GM18499 (cell line): ENCODE measurements at regions not wholly inside any gene's neighbourhood (a gene's known extent, or its start where the extent isn't known, plus 50 kb on each side); places are given as distances from the start of the nearest gene placed in this dataset.
"Not testable (repeated sequence)": the region's sequence is repeated elsewhere in the genome, so short reads cannot be mapped to it uniquely, and the experiment has no call there.

ENCODE experiments used
- ATAC-seq: cut with Tn5 transposase; IDR thresholded peaks from one replicate; pipeline ENCODE4 v1.9.1; 2021; ENCODE audit warnings: moderate number of reproducible peaks; ENCODE audit not compliant: insufficient read depth, unreplicated experiment

DNA sequence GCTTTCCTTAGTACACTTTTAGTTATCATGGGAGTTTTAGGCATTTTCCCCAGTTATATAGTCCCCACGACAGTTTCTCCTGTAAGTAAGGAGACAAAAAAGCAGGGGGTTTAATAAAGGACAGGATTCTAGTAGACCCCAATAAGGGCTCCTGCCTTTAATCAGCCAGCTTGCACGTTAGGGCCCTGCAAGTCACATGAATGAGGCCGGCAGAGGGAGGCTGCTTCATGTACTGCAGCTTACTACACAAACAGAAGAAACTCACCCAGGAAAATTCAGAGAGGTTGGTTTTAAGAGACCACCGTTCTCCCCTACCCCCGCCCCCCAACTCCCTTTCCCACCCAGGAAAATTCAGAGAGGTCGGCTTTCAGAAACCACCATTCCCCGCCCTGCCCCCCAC, 229.7 kb upstream of the MOCS1 start:
- no peak for ATAC-seq

DNA sequence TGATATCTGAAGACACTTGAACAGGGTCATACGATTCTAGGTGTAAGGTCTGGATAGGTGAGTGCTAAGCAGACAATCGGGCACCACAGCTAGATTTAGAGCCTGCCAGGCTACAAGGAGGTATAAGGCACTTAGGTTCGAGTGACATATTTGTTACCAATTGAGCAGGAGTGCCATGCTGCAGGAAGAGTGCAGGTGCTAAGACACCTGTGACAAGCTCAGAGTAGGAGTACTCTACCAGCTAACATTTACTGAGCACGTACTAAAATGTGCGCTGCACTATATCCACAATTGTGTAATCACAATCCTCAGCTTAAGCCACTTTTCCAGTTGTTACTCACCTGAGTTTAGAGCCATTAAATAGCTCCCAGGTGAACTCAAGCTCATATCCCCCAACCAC, 227.8 kb upstream of the MOCS1 start:
- no peak for ATAC-seq

DNA sequence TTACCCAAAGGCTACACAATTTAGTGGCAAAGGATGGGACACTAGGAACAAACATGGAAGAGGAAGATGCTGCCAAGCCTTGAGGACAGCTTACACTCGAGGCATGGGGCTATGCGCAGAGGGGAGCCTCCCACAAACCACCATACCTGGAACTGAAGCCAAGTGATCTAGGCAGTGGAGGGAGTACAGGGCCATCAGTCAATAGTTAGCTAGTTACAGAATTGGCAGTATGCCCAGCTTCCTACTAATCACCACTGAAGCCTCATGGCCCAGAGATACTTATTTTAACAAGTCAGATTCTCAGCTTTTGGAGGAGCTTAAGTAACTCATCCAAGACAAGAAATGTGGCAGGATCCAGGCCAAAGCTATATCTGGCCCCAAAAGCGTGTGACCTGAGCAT, 226.6 kb upstream of the MOCS1 start:
- ATAC-seq: no peak

DNA sequence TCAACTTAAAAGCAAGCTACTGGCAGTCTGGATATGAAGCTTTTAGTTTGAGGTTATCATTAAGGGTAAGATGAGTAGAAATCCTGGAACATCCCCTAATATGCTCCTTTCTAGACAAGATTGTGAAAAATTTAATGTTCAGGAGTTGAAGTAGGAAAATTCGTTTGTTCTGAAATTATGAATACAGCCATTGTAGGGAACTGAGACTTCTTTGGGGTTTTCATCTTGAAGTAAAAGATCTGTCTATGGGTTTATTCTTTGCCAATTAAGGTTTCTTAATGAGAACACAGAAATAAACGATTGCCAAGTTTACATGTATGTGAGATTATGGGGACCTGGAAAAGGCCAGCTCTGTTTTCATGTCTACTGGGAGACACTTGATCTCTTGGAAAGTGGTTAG, 225.6 kb upstream of the MOCS1 start:
- no peak for ATAC-seq

DNA sequence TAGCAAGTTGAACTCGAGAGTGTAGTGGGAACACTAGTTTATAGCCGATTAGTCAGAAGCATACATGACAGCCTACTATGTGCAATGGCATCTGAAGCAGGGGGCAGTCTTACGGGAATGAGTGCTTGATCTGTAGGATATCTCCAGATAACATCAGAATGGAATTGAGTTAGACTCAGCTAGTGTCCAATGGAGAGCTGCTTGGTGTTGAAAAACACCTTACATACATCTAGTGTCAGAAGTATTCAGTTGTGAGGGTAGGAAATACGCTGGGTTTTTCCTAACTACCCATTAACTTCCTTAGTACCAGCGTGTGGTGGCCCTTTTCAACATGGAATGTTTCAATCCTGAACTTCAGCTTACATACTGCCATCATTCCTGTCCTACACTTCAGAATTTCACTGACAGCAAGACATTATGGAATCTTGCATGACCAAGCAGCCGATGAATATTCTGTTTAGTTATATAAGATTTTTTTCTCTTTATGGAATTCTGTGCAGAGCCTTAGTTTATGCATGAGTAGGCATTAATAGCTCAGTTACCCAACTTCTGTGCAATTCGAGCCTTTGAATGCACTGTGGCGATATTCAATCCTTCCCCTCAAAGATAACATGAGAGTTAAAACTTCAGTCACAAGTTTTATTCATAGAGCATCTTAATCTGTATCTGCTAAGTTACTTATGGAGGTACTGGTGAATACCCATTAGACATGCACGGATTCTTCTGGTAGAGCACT, 218.6 kb upstream of the MOCS1 start:
- ATAC-seq: no peak

DNA sequence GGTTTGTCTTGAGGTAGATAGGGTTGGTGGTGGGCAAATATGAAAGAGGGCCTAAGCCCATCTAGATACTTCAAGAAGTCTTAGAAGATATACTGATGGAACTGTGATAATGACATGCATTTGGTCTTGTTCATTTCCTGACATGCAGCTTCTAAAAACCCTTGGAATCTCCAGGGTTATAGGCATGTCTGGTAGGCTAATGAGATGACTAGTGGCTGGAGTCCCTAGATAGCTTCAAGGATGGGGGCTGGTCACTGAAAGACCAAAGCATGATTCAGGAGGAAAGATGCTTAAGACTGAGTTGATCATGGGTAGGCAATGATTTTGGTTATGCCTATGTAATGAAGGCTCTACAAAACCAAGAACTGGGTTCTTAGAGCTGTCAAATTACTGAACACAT, 217.9 kb upstream of the MOCS1 start:
- ATAC-seq: no peak

DNA sequence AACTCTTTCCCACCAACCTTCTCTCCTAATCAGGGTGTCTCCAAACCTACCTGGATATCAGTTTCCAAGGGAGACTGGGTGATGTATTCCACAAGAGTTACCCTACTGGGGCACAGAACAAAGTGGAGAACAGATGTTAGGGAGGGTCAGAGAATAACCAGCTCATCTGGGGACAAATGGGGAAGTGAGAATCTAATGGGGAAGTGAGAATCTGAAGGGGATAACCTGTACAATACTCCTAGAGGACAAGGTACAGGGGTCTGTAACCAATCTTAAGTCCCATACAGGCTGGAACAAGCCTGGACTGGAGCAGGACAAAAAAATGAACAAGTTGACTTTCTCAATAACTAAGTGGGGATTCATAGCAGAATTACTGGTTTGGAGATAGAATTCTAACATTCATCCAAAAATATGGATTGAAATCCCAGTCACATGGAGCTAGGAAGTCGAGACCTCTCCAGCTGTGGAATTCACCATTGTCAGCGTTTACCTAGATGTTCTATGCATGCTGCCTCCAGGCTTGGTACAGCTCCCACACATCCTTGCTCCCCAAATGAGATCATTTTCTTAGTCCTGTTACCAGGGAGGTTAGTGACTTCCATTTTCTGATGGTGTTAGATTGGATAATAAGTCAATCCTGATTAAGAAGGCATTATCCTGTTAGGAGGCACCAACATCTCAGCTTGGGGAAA, 214.8 kb upstream of the MOCS1 start:
- ATAC-seq: peak; percentile 97

DNA sequence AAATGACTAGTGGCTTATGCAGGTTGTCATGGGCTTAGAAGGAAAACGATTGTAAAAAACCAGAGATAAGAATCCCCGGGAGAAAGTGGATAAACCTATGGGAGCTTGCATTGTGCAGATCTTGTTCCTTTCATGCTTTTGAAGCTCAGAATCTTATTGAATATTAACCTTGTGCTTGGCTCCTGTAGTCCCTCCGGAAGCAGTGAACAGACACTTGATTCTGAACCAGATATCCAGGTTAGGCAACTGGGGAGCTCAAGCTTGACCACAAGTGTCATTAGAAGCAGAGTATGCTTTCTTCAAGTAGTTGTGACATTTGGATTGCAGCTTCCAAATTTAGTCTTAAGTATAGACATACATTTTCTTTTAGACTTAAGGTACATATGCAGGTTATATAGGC, 212.6 kb upstream of the MOCS1 start:
- no peak for ATAC-seq

DNA sequence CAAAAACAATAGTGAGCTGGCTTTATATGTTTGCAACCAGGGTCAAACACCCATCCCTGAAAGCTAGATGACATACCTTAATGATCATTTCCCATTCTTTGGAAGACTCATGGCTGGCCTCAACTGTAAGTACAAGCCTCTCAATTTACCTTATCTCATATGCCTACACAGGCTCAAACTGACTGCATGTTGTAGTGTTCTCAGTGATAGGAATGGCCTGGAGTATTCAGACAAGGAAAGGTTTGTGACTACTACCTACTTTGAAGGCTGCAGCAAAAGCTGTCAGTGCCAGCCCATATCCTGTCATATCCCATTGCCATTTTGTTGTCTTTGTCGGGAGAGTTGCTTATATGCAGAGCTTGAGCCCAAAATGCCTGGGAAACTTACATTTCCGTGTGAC, 205.2 kb upstream of the MOCS1 start:
- no peak for ATAC-seq

DNA sequence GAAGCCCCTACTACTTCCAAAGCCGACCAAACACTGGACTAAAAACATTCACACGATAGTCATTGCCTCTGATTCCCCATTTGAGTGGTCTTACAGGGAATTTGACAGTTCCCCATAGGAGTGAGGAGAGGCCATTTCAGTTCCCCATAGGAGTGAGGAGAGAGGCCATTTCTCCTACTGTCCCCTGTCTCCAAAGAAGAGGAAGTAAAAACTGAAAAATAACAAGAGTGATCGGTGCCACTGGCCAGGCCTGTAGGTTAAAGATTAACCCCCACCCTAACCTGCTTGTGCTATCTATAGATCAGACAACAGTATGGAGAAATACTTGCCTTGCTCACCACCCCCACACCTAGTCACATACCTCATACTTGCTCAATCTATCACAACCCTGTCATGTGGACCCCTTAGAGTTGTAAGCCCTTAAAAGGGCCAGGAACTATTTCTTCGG, 204.0 kb upstream of the MOCS1 start:
- ATAC-seq: no peak

DNA sequence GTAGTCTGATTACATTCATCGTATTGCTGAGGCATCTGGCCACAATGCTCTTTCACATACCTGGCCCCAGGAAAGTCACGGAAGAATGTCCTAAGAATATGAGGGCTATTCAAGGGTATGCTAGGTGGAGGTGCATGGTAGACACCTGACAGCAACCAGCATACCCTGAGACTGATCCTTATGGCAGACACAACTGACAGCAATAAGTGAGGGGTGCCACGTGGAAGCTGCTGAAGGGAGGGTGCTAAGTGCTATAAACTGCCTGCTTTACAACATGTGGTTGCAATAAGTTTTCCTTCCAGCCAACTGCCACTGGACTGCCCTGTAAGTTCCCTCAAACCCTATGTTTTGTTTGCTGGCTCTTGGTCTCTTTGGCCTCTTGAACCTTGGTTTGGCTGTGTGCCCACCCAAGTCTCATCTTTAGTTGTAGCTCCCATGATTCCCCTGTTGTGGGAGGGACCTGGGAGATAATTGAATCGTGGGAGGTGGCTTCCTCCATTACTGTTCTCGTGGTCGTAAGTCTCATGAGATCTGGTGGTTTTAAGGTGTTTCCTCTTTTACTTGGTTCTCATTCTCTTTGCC, 201.3 kb upstream of the MOCS1 start:
- ATAC-seq: no peak

DNA sequence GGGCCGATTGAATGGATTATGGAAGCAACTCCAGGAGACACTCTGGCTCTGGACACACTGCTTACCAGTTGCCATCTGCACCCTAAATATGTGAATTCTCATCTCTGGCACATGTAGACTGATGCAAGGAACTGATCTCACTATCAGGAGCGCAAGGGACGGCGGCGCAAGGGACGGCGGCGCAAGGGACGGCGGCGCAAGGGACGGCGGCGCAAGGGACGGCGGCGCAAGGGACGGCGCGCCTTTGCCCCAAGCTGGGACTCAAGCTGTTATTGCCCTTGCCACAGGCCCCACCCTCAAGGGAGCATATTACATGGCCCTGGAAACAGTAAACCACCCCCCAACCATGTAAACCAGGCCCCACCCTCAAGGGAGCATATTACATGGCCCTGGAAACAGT, 199.7 kb upstream of the MOCS1 start:
- ATAC-seq: not testable (repeated sequence)

DNA sequence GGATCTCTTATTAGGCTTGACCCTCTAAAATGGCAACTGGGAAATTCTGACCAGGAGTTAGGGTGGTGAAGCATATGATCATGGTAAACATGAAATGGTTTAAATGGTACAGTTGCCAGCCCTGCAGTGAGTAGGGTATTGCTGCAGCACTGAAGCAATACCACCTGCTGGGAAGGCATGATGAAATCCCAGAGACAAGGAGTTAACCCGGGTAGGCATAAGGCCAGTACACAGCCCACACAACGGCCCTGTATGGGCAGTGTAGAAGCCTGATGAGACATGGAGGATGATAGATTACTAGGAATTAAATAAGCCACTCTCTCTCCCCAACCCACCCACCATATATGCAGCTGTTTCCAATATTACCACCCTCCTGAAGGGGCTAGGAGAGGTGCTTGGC, 197.4 kb upstream of the MOCS1 start:
- no peak for ATAC-seq

DNA sequence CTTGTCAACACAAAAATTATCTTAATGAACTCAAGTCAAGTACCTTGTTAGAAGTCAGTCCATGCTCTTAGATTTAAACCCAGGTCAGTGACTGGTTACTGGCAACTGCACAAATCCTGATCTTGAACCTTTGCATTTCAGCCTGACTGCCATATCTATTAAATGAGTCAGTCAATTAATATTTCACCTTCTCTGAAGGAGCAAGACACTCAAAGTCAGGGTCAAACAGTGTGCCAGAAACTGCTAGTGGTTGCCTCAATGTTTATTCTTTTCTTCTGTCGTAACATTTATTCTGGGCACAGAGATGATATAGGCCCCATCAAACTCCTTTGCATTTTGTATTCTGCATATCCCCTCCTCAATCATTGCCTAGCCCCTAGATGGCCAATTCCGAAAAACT, 193.9 kb upstream of the MOCS1 start:
- no peak for ATAC-seq

DNA sequence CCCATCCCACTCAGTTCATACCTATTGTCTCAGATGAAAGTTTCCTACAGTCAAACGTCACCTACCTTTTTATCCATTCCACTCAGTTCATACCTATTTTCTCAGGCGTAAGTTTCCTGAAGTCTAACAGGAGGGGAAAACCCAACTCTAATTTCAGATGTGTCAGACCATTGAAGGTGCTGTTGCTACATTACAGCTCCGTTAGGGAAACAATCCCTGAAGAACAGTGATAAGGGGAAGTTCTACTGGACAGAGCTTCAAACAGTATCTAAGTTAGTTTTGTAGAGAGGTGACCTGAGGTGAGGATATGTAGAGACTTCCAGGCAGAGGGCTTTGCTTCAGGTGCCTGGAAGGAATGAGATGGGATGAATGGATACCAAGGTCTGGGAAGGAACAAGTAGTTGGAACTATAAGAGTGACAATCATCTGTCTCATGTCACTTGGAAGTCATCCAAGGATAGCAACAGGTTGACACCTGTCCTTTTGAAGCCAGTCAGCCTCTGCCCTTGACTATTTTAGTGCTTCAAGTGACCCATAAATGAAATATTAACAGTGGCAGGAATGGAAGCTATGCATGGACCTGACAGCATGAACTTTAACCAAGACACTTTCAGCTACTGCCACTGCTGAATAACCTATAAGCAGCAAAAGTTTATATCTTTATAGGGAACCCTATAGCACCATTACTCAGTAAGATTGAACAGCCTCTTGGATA, 191.6 kb upstream of the MOCS1 start:
- no peak for ATAC-seq

DNA sequence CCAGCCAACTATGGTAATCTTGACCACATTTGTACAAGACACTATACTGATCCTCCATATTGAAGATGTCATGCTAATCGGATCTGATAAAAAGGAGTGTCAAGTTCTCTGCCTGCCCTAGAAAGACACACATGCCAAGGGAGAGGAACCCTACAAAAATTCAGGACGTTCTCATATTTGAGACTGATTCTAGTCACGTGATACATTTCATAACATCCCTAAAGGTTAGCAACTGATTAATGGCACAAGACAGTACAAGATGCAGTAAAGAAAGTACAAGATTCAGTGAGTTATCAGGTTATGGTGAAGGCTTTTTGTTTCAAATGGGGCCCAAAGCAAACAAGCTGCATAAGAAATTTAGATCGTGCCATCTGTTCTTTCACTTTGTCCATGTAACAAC, 190.7 kb upstream of the MOCS1 start:
- no peak for ATAC-seq

DNA sequence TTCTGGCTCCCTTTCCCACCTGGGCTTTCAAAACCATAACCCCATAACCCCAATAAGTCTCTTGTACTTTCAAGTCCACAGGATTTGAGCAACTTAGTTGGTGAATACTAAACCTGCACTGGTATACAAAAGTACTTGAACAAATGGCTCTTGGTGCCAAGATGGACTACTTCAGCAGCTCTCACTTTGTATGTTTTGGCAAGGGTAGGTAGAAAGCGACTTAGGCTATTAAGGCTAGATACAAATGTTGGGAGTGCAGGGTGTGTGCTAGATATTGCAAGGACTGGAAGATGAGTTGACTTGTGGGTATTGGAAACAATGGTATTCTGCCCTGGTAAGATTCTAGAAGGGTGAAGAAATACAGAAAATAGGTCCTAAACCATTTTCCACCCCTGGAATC, 182.6 kb upstream of the MOCS1 start:
- no peak for ATAC-seq

DNA sequence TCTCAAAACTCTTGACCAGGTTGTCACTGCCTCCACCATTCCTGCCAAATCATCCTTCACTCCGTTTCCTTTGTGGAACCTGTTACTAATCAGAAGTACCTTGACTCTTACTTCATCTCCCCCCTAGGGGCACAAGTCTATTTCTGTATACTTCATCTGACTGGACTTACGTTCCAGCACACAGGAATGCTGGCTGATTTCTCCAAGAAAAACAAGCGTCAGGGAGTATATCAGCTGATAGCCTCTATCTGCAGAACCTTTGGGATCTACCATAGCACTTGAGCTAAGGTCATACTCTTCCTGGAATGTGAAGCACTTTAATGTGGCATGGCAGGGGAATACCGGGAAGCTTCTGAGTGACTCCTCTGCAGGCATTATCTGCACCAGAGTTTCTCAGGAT, 178.1 kb upstream of the MOCS1 start:
- no peak for ATAC-seq

DNA sequence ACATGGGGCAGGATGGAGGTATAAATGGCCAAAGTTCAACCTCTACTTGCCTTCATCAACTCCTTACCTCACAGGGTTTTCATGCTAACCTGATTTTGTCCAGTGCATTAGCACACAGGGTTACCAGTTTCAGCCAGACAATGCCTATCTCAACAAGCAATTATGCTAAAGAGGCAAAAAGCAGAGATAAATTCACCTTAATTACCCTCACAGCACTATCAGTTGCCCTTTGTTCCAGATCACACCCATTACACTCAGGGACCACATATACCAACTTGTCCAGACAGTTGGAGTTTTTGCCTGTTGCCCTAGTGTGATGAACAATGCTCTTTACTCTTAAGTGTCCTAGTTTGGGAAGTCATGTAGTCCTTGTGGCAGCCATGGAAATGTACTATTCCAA, 174.5 kb upstream of the MOCS1 start:
- no peak for ATAC-seq

DNA sequence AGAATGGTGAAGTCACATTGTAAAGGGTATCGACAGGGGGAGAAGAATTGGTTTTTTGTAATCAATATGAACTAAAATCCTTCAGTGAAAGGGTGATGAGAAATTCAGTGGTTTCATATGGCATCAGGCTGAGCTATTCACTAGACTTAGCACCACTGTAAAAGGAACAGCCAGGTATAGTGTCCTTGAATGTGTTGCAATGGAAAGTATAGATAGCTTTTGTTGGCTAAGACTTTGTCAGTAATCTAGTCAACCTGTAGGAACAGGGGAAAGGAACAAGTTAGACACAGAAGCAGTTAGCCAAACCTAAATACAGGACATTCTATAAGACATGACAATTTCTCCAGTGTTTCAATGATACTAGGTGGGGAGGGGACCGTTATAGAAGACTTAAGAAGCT, 172.6 kb upstream of the MOCS1 start:
- no peak for ATAC-seq

DNA sequence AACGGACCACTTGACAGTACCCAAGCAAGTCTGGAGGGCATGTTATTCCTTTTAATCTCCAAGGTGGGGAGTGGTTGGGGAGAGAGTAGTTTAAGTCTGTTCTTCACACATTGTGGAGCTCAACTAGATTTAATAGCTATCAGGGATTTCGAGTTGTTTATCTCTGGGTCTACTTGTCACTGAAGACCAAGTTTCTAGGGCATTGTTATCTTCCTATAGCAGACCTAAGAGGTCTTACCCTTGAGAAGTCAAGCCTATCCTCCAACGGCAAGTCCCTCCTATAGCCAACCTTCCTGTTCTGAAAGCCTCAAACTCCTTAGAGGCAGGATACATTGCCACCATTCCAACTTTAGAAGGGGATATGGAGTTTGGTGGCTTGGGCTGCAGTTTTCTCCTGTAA, 164.5 kb upstream of the MOCS1 start:
- ATAC-seq: no peak
